Fibroblast of peridontal ligament (primary cell): ENCODE measurements at regions not wholly inside any gene's neighbourhood (a gene's known extent, or its start where the extent isn't known, plus 50 kb on each side); places are given as distances from the start of the nearest gene placed in this dataset.

Experiments
- DNase-seq: peaks from one replicate; pipeline ENCODE4 v3.0.0-alpha.2; 2010; ENCODE audit errors: extremely low read depth

DNA sequence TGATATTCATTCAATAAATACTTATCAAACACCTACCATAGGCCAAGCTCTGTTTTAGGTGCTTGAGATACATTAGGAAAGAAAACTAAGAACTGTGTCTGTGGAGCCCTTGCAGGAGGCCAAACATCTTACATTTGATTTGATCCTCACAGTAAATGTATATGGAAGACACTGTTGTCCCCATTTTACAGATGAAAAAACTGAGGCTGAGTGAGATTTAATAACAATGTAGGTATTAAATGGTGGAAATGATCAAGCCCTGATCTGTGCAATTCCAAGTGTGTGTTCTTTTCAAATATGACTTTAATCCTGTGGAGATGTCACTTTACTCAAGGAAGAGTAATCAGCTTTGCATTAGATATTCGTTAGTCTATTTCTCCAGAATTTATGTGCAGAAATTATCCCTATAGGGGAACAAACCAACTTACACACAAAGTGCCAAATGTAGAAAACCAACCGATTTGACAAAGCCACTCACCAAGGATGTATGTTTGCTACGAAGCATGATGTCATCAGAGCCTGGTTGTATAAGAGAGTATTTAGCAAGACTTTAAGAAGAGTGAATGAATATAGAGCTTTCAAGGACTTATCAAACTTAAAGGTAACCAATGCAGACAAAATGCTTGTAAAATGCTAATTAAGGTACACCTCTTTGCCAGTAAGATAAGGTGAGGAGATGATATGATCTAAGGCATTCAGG, 153.9 kb upstream of the NFIB start:
- no peak for DNase-seq

DNA sequence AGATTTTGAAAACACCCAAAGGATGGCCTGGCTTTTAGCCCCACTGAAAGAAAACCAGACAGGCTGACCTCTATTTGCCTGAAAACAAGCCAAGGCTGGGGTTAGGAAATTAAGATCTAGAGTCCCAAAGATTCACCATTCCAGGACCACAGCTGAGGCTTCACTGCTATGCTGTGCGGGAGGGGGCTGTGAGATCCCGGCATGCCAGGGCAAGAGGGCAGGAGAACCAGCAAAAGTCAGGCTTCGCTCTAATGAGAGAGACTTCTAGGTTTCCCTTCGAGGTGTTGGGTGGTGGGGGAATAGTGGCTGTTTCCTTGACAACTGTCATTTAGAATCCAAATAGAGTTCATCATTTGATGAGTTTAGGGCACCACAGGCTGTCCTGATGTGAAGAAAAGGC, 152.9 kb upstream of the NFIB start:
- no peak for DNase-seq

DNA sequence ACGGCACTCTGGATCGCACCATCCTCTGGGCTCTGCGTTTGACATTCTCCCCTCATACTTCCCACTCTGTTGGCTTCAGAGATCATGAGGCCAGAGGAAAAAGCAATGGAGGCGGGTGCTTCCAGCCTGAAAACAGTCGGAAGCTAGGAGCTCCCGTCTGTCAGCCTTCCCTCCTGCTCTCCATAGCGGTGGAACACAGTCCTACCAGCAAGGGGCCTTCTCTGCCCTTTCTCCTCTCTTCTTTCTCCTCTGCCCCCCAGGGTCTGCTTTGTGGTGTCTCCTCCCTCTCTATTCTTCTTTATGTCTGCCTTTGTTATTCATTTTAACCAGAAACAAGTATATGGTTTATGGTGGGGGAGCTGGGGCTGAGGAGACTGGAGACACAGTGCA, 152.5 kb upstream of the NFIB start:
- DNase-seq: no peak

GRCh38 chr9:14462950-14463349, 149.0 kb upstream of the NFIB start:
- DNase-seq: no peak

DNA sequence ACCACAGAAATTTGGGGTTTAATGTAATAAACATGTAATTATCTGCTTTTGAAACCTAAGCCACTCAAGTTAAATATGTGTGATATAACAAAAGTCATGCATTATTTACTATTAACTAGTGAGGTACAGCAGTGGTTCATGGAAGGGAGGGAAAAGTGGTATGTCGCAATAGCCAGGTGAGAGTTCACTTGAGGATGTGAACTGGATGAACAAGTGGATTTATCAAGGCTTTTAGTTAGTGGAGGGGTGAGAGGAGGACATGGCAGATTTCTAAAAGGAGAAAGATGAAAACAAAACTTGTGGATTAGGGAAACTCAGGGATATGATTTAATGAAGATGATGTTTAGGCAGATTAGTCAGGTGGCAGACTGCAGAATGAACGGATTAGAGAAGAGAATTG, 141.3 kb upstream of the NFIB start:
- DNase-seq: no peak

GRCh38 chr9:14453286-14453685, 139.3 kb upstream of the NFIB start:
- no peak for DNase-seq

GRCh38 chr9:14452539-14452938, 138.6 kb upstream of the NFIB start:
- no peak for DNase-seq

- DNase-seq: no peak
Observed at GRCh38 chr9:14451949-14452348, 138.0 kb upstream of the NFIB start.

DNA sequence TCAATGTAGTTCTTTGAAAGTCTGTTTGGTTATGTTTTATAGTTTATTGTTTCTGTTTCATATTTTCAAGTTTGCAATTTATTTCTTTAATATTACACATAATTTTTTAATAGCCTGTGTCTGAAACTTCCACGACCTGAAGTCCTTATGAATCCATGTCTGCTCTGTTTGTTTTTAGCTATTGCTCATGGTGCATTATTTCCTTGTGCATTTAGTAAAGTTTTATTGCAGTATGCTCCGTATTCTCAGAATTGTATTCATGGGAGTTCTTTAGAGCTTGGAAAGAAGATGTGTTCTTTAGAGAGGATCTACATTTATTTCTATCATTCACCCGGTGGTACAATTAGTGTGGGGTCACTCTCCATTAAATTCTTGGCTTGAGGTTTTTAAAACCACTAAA, 133.2 kb upstream of the NFIB start:
- no peak for DNase-seq

GRCh38 chr9:14445946-14446345, 132.0 kb upstream of the NFIB start:
- no peak for DNase-seq

- no peak for DNase-seq
Observed at GRCh38 chr9:14442956-14443355, 129.0 kb upstream of the NFIB start.

GRCh38 chr9:14441976-14442651, 128.2 kb upstream of the NFIB start:
- DNase-seq: peak; percentile 10

DNA sequence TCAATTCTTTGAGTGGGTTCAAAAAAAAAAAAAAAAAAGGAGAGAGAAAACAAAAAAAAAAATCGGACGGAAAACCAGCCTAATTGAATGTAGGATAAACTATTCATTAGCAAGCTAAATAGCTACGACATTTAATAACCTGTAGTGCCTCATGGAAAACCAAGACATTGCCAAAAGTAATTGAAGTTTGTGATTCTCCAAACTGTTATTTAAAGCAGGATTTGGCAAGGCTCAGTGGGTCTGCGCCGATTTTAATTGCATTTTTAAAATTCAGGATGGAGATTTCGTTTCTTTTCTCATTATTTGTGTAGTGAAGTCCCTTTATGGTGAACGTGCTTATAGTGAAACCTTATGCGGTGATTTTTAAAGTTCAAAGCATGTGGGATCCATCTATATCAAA, 127.2 kb upstream of the NFIB start:
- no peak for DNase-seq

GRCh38 chr9:14440062-14440461, 126.1 kb upstream of the NFIB start:
- DNase-seq: no peak

GRCh38 chr9:14439555-14439954, 125.6 kb upstream of the NFIB start:
- DNase-seq: no peak

- DNase-seq: no peak
Observed at GRCh38 chr9:14438232-14439021, 124.5 kb upstream of the NFIB start.

- no peak for DNase-seq
Observed at GRCh38 chr9:14437354-14438231, 123.7 kb upstream of the NFIB start.

- no peak for DNase-seq
Observed at GRCh38 chr9:14435871-14436270, 121.9 kb upstream of the NFIB start.

DNA sequence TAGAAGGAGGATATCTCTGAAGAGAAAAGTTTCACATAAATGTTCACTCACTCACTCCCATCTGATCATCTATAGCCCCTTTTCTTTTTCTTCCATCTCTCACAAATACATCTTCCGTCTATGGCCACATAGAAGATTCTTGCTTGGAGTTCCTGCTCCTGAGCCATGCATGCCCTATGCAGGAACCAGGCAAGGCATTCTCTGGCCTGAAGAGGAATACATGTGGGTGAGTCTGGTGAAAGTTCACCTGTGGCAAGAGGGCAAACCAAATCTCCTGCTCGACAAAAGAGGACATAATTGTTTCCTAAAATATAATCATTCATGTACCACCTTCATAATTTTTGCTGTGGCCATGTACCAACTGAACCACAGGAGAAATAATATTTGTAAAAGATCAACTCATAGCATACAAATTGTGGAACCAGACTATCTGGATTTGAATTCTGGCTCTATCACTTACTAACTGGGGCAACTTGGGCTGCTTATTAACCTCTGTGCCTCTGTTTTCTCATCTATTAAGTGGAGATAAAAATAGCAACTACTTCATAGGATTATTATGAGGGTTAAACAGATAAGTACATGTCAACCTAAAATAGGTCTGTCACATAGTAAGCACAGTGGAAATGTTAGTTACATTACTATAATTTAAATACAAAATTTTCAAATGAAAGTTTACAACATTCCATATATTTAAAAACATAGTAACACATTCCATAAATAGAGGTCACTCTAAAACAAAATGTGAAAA, 121.2 kb upstream of the NFIB start:
- no peak for DNase-seq

DNA sequence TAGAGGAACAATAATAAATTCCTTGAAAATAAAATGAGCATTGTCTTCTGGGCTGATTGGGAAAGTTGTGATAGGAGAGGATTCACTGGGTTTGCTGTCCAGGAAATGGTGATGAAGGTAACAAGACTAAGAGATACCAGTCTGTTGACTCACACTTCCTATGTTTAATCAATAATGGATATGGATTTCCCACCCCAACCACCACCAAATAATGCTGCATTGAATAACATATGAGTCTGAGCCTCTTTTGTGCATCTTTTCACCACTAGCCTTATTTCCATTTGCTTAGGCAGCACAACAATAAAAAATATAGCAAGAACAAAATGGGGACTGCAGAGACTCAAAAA, 120.2 kb upstream of the NFIB start:
- DNase-seq: no peak
